Activated CD4-positive, alpha-beta T cell treated with anti-CD3 and anti-CD28 coated beads, Interleukin-2, Interleukin-6, amounts not matched to agents 100 ng/mL and 50 ng/mL, durations not matched to agents 16 hours and 8 hours (primary cell): ENCODE measurements at regions not wholly inside any gene's neighbourhood (a gene's known extent, or its start where the extent isn't known, plus 50 kb on each side); places are given as distances from the start of the nearest gene placed in this dataset.

Experiments
- DNase-seq: peaks from one replicate; pipeline ENCODE4 v3.0.0-alpha.2; 2020

DNA sequence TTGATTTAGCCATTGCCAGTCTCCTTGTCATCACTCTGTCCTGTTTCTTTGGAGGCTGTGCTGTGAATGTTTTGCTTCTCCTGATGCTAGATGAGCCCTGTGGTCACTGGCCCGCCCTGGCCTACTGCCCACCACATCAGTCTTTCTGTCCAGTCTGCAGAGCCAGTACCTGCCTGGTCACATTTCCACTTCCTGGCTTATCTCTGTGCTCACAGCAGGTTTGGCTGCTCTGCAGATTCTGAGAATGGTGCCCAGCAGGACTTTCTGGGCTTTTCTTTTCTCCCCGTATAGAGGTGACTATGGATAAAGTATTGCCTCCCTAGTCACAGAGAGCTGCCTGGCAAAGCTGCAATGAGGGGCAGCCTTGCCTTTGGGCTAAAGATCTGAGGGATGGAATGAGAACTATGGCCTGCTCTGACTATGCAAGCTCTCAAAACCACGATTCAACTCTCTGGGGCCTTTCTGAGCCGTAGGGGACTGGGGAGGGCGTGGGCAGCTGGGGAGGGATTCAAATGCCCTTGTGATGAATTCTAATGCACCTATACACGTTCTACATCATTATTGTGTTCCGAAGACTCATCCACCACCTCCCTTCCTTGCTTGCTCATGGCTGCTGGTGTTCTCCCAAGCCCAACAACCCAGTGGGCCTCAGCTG, 410.4 kb upstream of the NPVF start:
- no peak for DNase-seq

DNA sequence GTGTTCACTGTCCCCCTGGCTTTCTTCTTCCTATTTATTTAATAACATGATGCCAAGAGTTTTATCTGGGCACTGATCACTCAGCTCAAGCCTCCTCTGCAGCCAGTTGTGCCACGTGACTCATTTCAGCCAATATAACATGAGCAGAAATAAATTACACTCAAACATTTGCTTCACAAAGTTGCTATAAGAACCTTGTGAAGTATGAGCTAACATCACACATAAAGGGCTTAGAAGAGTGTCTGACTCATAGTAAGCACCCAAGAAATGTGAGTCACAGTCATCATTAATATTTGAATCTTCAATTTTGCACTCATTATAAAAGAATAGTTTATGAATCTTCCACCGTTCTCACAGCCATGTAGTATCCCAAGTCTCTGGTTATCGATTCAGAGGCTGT, 414.6 kb upstream of the NPVF start:
- DNase-seq, result no peak

DNA sequence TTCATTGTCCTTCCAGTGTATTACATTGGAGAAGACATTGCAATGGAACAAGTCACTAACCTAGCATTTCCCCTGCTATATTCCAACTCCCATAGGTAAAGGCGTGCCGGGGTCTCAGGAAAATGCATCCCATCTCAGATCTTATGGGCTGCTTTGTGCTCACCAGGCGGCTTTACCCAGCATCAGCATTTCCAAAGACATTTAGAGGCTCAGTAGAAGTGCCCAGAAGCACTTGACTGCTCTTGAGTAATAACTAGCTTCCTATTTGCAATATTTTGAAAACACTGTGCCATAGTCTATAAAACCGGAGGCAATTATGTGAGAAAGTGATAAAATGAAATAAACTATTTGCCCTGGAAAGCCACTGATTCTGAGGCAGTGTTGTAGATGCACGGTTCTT, 415.0 kb upstream of the NPVF start:
- no peak for DNase-seq

DNA sequence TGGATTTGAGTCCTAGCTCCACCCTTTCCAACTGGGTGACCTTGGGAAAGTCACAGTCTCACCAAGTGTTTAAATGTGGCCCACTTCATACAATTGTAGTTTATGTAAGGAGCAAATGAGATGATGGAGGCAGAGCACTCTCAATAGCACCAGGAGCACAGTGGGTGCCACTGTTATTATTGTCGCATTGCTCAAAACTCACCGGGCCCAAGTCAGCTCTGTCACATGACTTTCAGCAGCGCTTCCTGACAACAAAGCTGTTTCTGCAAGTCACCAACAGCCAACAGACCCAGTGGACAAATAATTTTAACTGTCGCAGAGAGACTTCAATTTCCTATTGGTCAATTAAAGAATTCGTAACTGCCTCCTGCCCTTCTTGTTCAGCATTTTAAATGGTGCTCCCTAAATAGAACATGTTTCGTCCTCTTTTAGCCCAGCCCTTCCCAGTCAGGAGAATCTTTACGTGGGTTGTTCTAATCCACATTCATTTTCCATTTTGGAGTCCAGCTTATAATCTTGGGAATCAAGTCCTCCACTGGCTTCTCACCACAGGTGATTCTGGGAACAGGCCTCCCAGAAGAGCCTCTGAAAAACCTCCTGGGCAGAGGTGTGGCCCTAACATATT, 415.6 kb upstream of the NPVF start:
- DNase-seq, result no peak

DNA sequence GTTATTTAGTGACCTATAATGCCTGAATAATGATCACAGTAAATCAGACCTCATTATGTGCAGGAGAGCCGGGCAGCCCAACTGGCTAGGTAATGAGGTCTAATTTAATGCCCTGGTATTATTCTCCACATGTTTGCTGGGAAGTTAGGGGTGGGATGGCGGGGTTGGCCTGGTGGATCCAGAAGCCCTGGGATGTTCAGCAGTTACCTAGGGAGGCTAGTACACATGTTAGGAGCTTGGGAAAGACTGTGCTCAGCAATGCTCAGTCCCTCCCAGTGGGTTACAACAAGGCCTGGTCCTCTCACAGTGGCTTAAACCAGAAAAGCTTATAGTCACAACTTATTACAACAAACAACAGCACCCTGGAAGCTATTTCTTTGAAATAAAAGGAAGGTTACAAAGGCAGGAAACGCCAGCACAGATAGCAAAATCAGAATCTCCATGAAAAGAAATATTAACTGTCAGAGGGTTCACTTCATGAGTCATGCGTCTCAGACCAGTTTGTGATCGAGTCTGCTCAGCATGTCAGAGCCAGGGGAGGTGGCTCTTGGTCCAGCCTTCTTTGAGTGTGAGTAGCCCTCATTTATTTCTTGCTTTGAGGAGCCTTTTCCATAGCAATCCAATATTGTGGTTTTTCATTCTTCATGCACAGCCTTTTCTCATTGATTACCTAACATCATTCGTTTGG, 418.6 kb upstream of the NPVF start:
- DNase-seq, result no peak

DNA sequence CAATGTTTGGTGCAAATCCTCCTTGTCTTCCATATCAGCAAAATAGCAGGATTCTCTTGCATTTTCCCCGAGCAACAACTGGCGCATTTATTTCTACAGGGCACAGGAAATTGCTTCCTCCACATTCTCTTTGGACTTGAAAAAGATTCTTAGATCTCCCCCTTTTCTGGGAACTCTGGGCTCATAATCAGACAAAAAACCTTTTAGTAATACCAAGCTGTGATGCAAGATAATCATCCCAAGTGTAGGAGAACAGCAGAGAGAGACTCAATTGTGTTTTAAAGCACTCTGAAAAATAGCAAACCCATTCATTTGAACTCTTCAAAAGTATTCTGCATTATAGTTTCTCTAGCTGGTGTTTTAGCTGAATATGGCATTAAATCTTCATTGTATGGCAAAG, 419.6 kb upstream of the NPVF start:
- no peak for DNase-seq

DNA sequence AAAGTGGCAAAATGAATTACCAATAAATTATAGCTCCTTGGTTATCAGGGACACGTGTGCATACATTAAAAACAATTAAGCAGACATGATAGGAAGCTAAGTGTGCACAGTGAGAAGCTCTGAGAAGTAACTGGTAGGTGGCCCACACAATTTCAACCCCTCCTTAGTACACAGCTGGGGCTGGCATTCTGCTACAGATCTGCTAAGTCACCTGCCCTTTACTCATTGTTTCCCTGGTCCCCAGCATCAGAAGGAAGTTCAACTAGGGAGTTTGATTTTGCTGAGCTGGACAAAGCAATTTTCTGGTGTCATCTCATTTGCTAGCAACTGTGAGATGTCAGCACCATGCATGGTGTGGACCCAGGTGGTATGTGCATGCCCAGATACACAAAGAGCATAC, 424.1 kb upstream of the NPVF start:
- DNase-seq, result no peak

DNA sequence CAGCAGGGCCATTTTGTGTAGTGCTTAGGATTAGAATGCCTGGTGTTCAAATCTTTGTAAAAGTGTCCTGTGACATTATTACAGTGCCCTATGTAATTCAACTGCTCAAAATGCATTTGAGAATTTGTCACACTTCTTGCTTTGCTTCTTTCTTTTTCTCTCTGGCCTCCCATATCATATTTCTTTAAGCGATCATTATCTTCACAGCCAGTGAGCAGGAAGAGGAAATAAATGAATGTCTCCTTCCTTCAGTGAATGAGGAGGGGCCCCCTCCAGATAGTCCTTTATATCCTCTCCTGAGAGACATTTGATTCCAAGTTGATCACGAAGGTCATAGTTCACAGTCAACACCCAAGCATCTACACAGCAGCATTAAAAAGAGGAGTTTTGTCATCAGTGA, 425.1 kb upstream of the NPVF start:
- no peak for DNase-seq

DNA sequence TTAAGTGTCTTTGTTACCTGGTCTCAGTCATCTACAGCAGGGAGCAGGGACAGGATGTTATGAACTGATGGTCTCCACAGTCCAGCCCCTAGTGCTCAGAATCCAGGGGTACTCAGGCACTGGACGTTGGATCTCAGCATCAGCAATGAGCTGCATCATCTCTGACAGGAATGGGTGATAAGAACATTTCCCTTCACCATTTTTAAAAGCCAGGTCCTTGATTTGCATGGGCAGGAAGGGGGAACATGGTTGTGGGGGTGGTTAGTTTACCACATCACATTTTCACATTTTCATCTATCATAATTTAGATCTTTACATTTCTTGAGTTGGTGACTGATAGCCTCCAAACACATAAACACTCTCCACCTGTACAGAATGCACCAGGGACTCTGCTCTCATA, 427.8 kb upstream of the NPVF start:
- DNase-seq, result no peak

DNA sequence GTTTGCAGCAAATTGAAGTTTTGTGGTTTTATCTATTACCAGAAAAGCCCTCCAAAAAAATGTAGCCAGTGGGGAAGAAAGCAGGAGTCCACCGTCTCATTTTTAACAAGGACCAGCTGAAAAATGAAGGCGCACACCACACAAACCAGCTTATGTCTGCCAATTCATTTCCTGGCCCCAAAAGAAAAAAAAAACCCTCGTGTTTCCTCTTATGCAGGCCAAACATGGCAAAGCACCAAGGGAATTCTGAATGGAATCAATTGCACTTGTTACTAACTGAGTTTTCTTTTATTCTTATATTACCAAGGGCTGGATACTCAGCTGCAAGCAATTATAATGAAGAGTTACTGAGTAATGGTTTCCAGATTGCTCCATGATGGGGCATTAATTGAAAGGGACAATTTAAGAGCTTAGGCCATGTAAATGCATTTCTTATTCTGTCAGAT, 428.3 kb upstream of the NPVF start:
- no peak for DNase-seq

DNA sequence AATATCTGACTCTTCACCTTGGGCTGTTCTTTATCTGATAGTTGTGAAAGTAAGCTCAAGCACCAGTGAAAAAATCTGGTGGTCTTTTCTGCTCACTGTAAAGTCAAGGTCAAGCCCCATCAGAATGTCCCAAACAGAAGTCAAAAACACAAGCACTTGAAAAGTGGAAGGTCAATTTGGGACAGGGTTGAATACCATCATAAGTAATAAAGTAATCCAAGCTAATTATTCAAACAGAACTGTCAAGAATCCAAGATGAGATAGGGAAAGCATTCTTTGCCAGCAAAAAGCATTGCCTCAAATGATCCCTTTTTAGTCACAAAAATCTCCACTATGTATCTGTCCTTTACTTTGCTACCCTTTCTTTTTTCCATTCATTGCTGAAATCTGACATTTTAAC, 430.1 kb upstream of the NPVF start:
- no peak for DNase-seq

DNA sequence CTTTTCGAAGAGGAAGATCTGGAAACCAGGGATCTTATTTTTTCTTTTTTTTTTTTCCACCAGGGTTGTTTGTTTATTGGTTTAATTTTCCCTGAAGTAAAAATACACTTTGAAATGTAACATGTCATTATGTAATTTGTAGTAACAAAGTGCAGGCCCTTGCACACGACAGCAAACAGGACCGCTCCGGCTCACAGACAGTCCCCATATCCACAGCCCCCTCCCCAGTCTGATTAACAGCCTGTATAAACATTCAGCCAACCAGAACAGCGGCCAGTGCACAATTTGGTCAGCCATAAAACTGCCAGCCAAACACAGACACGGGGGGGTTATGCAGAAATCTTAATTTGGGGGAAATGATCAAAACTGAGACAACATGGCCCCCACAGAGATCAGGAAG, 431.6 kb upstream of the NPVF start:
- no peak for DNase-seq

DNA sequence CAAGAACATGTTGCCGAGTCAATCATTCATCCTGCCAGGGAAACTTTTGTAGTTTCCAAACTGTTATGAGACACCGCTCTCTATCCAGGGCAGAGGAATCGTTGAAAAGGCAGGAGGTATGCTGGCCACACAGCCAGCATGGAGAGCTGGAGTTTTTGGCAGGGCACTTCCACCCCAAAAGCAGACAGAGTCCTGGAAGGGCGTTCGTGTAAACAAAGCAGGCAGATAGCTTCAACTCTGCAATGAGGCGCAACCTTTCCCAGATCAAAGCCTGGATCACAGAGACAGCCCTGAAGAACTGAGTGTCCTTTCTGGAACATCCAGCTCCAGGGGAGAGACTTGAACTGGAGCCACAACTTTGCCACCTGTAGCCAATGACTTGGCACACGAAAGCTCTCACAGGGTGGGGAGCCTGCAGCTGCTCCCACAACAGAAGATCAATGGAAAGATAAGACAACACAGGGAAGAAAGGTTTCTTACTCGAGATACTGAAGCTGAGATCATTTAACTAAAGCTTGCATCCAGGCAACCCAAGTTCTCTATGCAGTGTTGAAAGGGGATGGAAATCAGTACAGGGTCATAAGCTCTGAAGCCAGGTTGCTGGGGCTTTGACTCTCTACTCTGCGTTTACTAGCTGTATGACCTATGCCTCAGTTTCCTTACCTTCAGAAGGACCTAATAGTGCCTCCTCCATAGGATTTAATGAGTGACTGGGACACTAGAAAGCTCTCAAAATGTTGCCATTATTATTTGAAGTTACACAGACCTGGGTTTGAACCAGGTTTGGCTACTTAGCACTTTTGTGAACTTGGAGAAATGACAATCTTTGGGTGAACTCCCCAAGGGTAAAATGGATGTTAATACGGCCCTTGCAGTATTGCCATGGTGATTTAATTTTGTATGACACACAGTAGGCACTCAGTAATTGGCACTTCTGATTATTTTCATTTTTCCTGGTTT, 434.8 kb upstream of the NPVF start:
- DNase-seq, result no peak

DNA sequence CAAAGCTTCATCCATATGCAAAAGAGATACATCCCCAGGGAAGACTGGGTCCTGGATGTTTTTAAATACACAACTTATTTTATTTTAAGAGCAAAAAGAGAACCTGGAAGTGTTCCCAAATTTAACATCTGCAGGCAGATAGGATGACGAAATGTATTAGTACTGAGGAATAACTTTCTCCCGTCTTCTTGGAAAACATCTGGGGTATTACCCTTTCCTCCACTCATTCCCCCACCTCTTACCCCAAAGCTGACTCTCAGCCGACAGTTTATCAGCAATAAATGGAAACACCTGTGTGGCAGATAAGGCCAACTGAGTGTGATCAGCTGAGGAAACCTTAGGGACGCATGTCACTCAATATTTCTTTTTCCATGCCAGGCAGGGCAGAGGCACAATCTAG, 435.6 kb upstream of the NPVF start:
- DNase-seq, result no peak

DNA sequence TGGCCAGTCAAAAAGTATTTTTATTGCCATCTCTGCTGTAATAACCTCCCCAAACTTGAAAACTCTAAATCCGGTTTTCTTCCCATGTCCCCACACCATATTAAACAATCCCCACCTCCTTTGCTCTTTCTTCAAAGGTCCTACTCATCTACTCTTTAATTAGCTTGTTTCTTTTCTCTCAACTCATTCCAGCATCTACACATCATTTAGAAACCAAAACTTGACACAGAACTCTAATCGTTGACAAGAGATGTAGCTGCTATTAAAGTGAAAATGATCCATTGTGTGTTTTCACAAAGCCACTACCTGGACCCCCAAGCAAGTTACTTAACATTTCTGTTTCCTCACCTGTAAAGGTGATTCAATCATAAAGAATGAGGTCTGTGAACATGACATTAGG, 436.3 kb upstream of the NPVF start:
- peak; percentile 32 for DNase-seq

DNA sequence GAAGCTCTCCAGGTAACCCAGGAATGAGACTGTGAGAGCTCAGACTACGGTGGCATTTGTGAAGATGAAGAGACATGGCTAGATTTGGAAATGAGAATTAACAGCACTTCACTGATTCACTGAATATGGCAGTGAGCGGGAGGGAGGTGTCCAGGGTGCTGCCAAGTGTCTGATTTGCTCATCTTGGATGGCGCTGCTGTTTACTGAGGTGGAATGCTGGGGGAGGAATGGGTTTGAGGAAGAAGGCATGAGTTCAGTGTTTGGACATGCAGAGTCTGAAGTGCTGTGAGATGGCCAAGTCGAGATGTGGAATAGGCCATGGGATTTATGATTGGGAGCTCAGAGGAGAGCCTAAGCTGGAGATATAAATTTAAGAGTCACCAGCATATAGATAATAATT, 437.1 kb upstream of the NPVF start:
- DNase-seq, result no peak

DNA sequence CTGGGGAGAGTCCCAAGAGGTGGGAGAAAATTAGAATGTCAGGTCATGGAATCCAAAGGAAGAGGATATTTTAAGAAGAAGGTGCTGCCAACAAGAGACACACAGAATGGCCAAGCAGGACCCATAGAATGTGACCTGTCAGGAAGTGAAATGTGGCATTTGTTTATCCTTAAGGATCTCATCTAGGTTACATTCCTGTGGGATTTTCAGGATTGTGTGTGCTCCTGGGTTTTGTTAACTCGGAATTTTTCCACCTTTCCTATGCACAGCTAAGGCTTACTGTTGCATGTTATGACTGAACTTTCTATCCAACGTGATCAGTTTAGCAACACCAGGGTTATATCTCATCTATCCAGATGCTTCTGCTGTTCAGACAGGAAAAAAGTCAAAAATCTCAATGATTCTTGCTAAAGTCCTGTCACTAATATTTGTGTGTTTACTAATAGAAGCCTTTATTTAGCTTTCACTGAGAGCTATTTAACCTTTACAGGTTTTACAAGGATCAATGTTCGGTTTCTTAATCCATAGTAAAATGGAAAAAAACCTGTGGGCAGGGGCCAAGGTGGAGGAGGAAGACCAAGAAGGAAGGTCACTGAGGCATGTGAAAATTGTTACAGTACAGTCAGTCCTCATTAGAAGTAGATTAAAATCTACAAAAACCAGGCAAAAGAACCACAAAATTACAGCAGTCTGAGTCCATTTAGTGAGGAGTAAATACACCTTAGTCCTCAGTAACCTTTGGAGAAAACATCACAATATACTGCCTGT, 437.8 kb upstream of the NPVF start:
- no peak for DNase-seq

DNA sequence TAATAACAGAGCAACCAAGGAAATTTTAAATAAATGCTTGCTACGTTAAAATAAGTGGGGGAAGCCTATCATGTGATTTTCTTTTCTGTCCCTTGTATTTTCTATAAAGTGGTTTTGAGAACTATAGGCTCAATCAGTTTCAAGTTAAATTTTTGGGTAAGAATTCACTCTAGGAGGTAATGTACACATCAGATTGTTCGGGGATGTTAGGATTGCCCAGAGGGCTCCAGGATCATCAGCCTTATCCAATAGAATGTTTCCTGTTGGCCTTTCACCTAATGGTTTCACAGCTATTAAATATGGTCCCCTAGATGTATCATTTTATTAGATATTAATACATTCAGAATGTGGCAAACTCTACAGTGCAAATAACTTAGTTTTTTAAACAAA, 438.4 kb upstream of the NPVF start:
- DNase-seq, result no peak

DNA sequence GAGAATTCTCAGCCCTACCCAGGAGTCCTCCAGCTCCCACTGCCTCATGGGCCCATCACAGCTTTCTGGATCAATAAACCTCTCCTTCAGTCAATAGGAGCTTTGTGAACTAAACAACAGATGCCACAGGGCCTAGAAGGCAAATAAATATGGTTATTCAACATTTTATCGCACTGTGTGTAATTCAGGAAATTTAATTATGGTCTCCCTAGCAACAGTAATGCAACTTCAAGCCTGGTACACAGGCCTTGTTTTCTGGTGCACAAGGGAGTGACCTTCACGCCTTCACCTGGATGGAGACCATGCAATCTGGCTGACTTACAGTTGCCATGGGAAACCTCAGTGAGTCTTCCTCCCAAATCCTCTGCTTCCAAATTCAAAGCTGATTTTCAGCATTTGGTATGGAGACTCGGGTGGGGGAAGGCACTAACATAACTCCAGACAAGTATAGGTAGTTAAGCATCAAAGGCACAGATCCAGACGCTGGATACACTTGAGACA, 441.0 kb upstream of the NPVF start:
- no peak for DNase-seq

DNA sequence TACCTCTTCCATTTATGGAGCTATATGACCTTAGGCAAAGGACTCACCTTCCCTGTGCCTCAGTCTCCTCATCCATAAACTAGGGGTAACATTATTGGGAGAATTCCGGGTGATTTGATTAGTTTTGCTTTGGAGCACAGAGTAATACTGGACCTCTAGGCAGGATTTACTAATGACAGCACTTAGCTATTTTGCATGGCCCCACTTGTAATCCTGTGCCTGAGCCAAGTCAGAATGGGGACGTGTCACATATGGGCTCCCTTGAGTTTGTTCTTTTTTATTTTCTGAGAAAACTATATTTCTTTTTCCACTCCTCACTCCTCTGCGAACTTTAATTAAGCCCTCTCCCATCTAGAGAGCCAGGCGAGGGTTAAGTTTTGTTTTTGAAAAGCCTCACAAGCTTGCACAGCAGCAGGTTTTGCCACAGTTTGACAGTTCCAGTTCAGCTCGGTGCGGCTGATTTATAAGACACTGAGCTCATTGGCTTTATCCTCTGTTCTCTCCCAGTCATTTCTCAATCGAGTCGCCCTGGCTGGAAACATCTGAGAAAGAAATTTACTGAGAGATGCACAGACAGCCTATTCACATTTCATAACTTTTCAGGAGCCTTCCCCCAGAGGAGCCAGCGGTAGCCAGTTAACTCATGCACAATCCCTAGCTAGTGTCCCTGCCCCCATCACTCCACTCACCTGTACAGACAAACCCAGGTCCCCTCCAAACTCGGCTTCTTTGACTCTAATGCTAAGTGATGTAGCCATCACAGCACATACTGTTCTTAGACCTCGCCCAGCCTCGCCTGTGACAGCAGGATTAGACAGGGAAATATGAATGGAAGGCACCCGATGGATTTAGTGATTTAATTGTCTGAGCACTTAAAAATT, 441.9 kb upstream of the NPVF start:
- DNase-seq, result no peak

DNA sequence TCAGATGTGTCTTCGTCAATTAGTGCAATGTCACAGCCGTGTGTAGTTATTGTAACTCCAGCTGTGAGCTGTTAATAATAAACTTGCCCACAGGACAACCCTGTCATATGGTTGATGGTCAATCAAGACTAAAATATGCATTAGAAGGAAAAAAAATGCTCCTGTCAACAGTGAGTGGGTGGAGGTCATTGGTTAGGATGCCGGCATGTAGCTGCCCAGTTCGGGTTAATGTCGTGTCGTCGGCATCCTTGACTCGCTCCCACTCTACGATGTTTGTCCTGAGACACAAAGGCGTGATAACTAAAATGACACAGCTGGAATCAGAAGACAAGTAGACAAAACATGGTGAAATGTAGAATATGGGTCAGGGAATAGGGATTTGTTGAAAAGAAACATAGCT, 442.8 kb upstream of the NPVF start:
- no peak for DNase-seq
